ENCODE measurements at regions not wholly inside any gene's neighbourhood (a gene's known extent, or its start where the extent isn't known, plus 50 kb on each side); places are given as distances from the start of the nearest gene placed in this dataset.

DNA sequence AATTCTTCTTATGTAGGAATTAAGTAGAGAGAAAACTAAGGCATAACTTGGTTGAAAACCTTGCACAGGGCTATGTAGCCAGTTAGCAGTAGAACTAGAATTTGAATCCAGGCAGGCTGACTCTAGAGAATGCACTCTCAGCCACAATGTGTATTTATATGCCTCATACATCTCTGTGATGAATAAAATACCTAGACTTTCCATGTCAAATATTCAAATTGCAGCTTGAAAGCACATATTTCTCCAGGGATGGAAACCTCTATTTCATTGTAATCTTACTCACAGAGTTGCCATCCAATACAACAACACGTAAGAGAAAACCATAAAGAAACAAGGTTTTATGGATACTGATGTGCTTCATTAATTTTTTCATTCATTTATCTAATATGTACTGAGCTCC is 256.0 kb upstream of the FLRT2 start:
- TF ChIP-seq, protein P1, sequence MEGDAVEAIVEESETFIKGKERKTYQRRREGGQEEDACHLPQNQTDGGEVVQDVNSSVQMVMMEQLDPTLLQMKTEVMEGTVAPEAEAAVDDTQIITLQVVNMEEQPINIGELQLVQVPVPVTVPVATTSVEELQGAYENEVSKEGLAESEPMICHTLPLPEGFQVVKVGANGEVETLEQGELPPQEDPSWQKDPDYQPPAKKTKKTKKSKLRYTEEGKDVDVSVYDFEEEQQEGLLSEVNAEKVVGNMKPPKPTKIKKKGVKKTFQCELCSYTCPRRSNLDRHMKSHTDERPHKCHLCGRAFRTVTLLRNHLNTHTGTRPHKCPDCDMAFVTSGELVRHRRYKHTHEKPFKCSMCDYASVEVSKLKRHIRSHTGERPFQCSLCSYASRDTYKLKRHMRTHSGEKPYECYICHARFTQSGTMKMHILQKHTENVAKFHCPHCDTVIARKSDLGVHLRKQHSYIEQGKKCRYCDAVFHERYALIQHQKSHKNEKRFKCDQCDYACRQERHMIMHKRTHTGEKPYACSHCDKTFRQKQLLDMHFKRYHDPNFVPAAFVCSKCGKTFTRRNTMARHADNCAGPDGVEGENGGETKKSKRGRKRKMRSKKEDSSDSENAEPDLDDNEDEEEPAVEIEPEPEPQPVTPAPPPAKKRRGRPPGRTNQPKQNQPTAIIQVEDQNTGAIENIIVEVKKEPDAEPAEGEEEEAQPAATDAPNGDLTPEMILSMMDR (IDR thresholded peaks at IDR 0.05): no peak
- no peak for TF ChIP-seq EP300 (IDR thresholded peaks at IDR 0.05)
- TF ChIP-seq POLR2A (IDR thresholded peaks at IDR 0.05): no peak

Measured in ovary (tissue), 3 donors.